H9 (cell line): ENCODE measurements at regions not wholly inside any gene's neighbourhood (a gene's known extent, or its start where the extent isn't known, plus 50 kb on each side); places are given as distances from the start of the nearest gene placed in this dataset.

Experiments
- DNase-seq: peaks from one replicate; pipeline ENCODE4 v3.0.0-alpha.2; 2017
- H2AFZ ChIP-seq: one replicate; pipeline ENCODE4 v1.6.1; 2013; ENCODE audit warnings: mild to moderate bottlenecking, low read length, control low read depth, moderate library complexity
- H2AK5ac ChIP-seq: 2 replicates; pipeline ENCODE4 v1.6.1; 2013; ENCODE audit warnings: low read length, control low read depth, mixed read lengths; ENCODE audit not compliant: insufficient read length
- H2BK120ac ChIP-seq: one replicate; pipeline ENCODE4 v1.6.1; 2013; ENCODE audit warnings: low read depth, mild to moderate bottlenecking, low read length, control low read depth, inconsistent platforms; ENCODE audit not compliant: poor library complexity, severe bottlenecking
- H2BK12ac ChIP-seq: 2 replicates; pipeline ENCODE4 v1.6.1; 2013; ENCODE audit warnings: low read length, control low read depth, mixed read lengths, low read depth; ENCODE audit not compliant: insufficient read length
- H2BK15ac ChIP-seq: 2 replicates; pipeline ENCODE4 v1.6.1; 2013; ENCODE audit warnings: low read depth, low read length, control low read depth
- H2BK20ac ChIP-seq: one replicate; pipeline ENCODE4 v1.6.1; 2013; ENCODE audit warnings: low read depth, mild to moderate bottlenecking, low read length, control low read depth, inconsistent platforms; ENCODE audit not compliant: poor library complexity, severe bottlenecking
- H2BK5ac ChIP-seq: 2 replicates; pipeline ENCODE4 v1.6.1; 2013; ENCODE audit warnings: low read length, control low read depth, mixed read lengths; ENCODE audit not compliant: insufficient read length
- H3K14ac ChIP-seq: 2 replicates; pipeline ENCODE4 v1.6.1; 2013; ENCODE audit warnings: low read length, control low read depth; ENCODE audit not compliant: insufficient read depth
- H3K18ac ChIP-seq: 2 replicates; pipeline ENCODE4 v1.6.1; 2013; ENCODE audit warnings: low read depth, mild to moderate bottlenecking, mixed read lengths, low read length, control low read depth; ENCODE audit not compliant: insufficient read length
- H3K23ac ChIP-seq: 2 replicates; pipeline ENCODE4 v1.6.1; 2013; ENCODE audit warnings: low read length, control low read depth, mixed read lengths, low read depth; ENCODE audit not compliant: insufficient read length
- H3K23me2 ChIP-seq: 2 replicates; pipeline ENCODE4 v1.6.1; 2013; ENCODE audit warnings: low read depth, mild to moderate bottlenecking, mixed read lengths, low read length, control low read depth; ENCODE audit not compliant: insufficient read length, poor library complexity, severe bottlenecking
- H3K27ac ChIP-seq: 2 replicates; pipeline ENCODE4 v1.5.1; 2013; ENCODE audit warnings: low read length, control low read depth, mixed read lengths, low read depth; ENCODE audit not compliant: insufficient read length
- H3K27me3 ChIP-seq: 2 replicates; pipeline ENCODE4 v1.6.1; 2013; ENCODE audit warnings: low read length, control low read depth, inconsistent platforms; ENCODE audit not compliant: insufficient read depth
- H3K4ac ChIP-seq: 2 replicates; pipeline ENCODE4 v1.6.1; 2013; ENCODE audit warnings: low read depth, mild to moderate bottlenecking, control low read depth, inconsistent platforms, low read length, moderate library complexity
- H3K4me1 ChIP-seq: 2 replicates; pipeline ENCODE4 v1.6.1; 2013; ENCODE audit warnings: low read length, control low read depth, inconsistent platforms; ENCODE audit not compliant: insufficient read depth
- H3K4me2 ChIP-seq: 2 replicates; pipeline ENCODE4 v1.6.1; 2013; ENCODE audit warnings: low read length, control low read depth, mixed read lengths; ENCODE audit not compliant: insufficient read length, insufficient read depth
- H3K56ac ChIP-seq: 2 replicates; pipeline ENCODE4 v1.6.1; 2013; ENCODE audit warnings: low read depth, mild to moderate bottlenecking, mixed read lengths, low read length, control low read depth; ENCODE audit not compliant: insufficient read length
- H3K79me1 ChIP-seq: 2 replicates; pipeline ENCODE4 v1.6.1; 2013; ENCODE audit warnings: low read depth, mild to moderate bottlenecking, moderate library complexity, low read length, control low read depth, inconsistent platforms; ENCODE audit not compliant: insufficient read depth, poor library complexity, severe bottlenecking
- H3K79me2 ChIP-seq: 2 replicates; pipeline ENCODE4 v1.6.1; 2013; ENCODE audit warnings: low read length, control low read depth, inconsistent platforms; ENCODE audit not compliant: insufficient read depth
- H3K9ac ChIP-seq: 2 replicates; pipeline ENCODE4 v1.6.1; 2013; ENCODE audit warnings: low read length, control low read depth, mixed read lengths; ENCODE audit not compliant: insufficient read length; ENCODE audit errors: extremely low read depth
- H3K9me3 ChIP-seq: one replicate; pipeline ENCODE4 v1.6.1; 2013; ENCODE audit warnings: low read depth, low read length, inconsistent platforms; ENCODE audit not compliant: control insufficient read depth
- H3T11ph ChIP-seq: one replicate; pipeline ENCODE4 v1.6.1; 2013; ENCODE audit warnings: mild to moderate bottlenecking, low read length, control low read depth, inconsistent platforms
- H4K20me1 ChIP-seq: one replicate; pipeline ENCODE4 v1.6.1; 2013; ENCODE audit not compliant: control insufficient read depth, insufficient read length, insufficient read depth
- H4K5ac ChIP-seq: 2 replicates; pipeline ENCODE4 v1.6.1; 2013; ENCODE audit warnings: low read depth, mild to moderate bottlenecking, mixed read lengths, low read length, control low read depth; ENCODE audit not compliant: insufficient read length
- H4K8ac ChIP-seq: replicated peaks from 2 replicates; pipeline ENCODE4 v1.6.1; 2013; ENCODE audit warnings: low read length, control low read depth, mixed read lengths, low read depth; ENCODE audit not compliant: insufficient read length
- H4K91ac ChIP-seq: 2 replicates; pipeline ENCODE4 v1.6.1; 2013; ENCODE audit warnings: low read depth, mild to moderate bottlenecking, moderate library complexity, mixed read lengths, low read length, control low read depth; ENCODE audit not compliant: insufficient read length
- H3K27ac Mint-ChIP-seq, 3 experiments: 2 replicates in 2 of 3; 3 replicates in 1 of 3; pipeline ENCODE4 v1.8.0; 2020 to 2021; ENCODE audit warnings: mixed read lengths in 3 of 3, mild to moderate bottlenecking in 1 of 3, moderate library complexity in 1 of 3
- H3K27me3 Mint-ChIP-seq: 2 replicates; pipeline ENCODE4 v1.8.0; 2021; ENCODE audit warnings: low read depth, mild to moderate bottlenecking, moderate library complexity, mixed read lengths
- H3K36me3 Mint-ChIP-seq, 3 experiments: 2 replicates in 2 of 3; 3 replicates in 1 of 3; pipeline ENCODE4 v1.8.0; 2020 to 2021; ENCODE audit warnings: low read depth in 3 of 3, mixed read lengths in 3 of 3; ENCODE audit not compliant: insufficient read depth in 1 of 3
- H3K4me1 Mint-ChIP-seq, 2 experiments: 2 replicates each; pipeline ENCODE4 v1.8.0; 2020; ENCODE audit warnings: mixed read lengths in 2 of 2
- H3K4me3 Mint-ChIP-seq, 2 experiments: 2 replicates in 1 of 2; 3 replicates in 1 of 2; pipeline ENCODE4 v1.8.0; 2020 to 2021; ENCODE audit warnings: mild to moderate bottlenecking in 2 of 2, mixed read lengths in 2 of 2, moderate library complexity in 1 of 2
- H3K9me3 Mint-ChIP-seq, 2 experiments: 2 replicates in 1 of 2; 3 replicates in 1 of 2; pipeline ENCODE4 v1.8.0; 2020; ENCODE audit warnings: mild to moderate bottlenecking in 2 of 2, mixed read lengths in 2 of 2, moderate library complexity in 1 of 2
- CTCF ChIP-seq: fragments of 200-600 bp; sonication (generic); conservative IDR thresholded peaks from 3 replicates; pipeline ENCODE4 v1.8.0; 2021; ENCODE audit warnings: antibody characterized with exemption, mild to moderate bottlenecking
- WGBS: extraction: QIAGEN DNeasy Blood & Tissue Kit; methylation state at CpG from one replicate; pipeline ENCODE4 v1.1.7; 2013; ENCODE audit warnings: missing lambda C conversion rate, low lambda C conversion rate, mixed read lengths; ENCODE audit not compliant: insufficient read length; ENCODE audit errors: extremely low coverage; 5-methylcytosine and 5-hydroxymethylcytosine counted together

GRCh38 chr21:23812485-23812884 lies 1794.8 kb downstream of the MRPL39 start:
- no peak for DNase-seq
- H3K79me1 ChIP-seq = no peaks in the 10 kb centered on the region
- H3K27ac ChIP-seq = no peak overlapping the region
- H4K91ac ChIP-seq = no peak overlapping the region
- no peak overlapping the region for H3K14ac ChIP-seq
- peaks cover 65 to 78% of the 10 kb centered on the region in 2 experiments for H3K9me3 Mint-ChIP-seq
- H3K9me3 ChIP-seq = no peaks in the 10 kb centered on the region
- no peaks in the 10 kb centered on the region for H3K79me2 ChIP-seq
- no peak overlapping the region for H2BK5ac ChIP-seq
- no peak overlapping the region for H2AK5ac ChIP-seq
- H3K56ac ChIP-seq = no peak overlapping the region
- H3K4me1 ChIP-seq = no peaks in the 10 kb centered on the region
- no peaks in the 10 kb centered on the region for H3K23me2 ChIP-seq
- H3K36me3 Mint-ChIP-seq = peaks cover 2 to 13% (median 8%) of the 10 kb centered on the region in 3 experiments; a peak in 6 of 7 replicates
- H3K23ac ChIP-seq = no peak overlapping the region
- H3K27ac Mint-ChIP-seq = no peak overlapping the region
- H2BK15ac ChIP-seq = no peak overlapping the region
- H3K4me1 Mint-ChIP-seq = no peaks in the 10 kb centered on the region
- peaks cover 2% of the 10 kb centered on the region for H3K27me3 Mint-ChIP-seq
- H3K4ac ChIP-seq = no peak overlapping the region
- no peak for TF ChIP-seq CTCF
- no peak overlapping the region for H2BK120ac ChIP-seq
- H3K9ac ChIP-seq = no peak overlapping the region
- H4K5ac ChIP-seq = no peak overlapping the region
- no peak overlapping the region for H3T11ph ChIP-seq
- no peak overlapping the region for H2AFZ ChIP-seq
- no peaks in the 10 kb centered on the region for H3K27me3 ChIP-seq
- H3K4me2 ChIP-seq = no peak overlapping the region
- H4K20me1 ChIP-seq = no peaks in the 10 kb centered on the region
- H3K18ac ChIP-seq = no peak overlapping the region
- H2BK12ac ChIP-seq = no peak overlapping the region
- WGBS = no CpG with 5 or more reads among the region's 4 CpGs
- H3K4me3 Mint-ChIP-seq = no peak overlapping the region
- H2BK20ac ChIP-seq = no peak overlapping the region
- H4K8ac ChIP-seq = no peak overlapping the region
